Amniotic epithelial cell (primary cell): ENCODE measurements at regions not wholly inside any gene's neighbourhood (a gene's known extent, or its start where the extent isn't known, plus 50 kb on each side); places are given as distances from the start of the nearest gene placed in this dataset.
"Not testable (repeated sequence)": the region's sequence is repeated elsewhere in the genome, so short reads cannot be mapped to it uniquely, and the experiment has no call there.

ENCODE experiments used
- DNase-seq: peaks from one replicate; pipeline ENCODE4 v3.0.0-alpha.2; 2010; ENCODE audit warnings: low read depth

DNA sequence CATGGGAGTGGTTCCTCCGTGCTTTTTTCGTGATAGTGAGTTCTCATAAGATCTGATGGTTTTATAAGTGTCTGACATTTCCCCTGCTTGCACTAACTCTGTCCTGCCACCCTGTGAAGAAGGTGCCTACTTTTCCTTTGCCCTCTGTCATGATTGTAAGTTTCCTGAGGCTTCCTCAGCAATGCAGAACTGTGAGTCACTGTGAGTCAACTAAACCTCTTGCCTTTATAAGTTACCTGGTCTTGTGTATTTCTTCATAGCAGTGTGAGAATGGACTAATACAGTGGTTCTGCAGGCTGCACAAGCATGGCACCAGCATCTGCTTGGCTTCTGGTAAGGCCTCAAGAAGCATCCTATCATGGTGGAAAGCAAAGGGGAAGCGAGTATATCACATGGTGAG is 1144.6 kb downstream of the SORCS3 start:
- DNase-seq: no peak

DNA sequence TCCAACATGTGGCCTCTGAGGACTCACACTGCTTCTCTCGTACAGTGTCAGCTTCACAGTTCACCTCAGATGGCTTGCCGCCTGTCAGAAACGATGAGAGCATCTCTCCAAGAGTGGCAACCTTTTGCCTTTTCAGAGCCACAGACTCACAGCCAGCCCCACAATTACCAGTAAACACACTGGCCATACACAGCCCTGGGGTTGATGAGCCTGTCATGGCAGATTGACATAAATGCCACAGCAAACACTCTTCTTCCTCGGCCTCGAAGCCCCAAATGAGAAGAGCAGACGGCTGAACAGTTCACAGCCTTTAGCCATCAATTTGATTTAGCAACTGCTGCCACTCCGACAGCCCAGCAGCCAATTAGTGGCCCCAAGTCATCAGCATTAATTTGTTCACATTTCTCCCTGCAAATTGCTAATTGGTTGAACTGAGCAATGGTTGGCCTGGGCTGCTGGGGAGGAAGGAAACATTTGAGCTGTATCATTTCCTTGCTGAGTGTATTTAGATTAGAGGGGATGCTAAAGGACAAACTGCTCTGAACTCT is 1142.9 kb downstream of the SORCS3 start:
- no peak for DNase-seq

DNA sequence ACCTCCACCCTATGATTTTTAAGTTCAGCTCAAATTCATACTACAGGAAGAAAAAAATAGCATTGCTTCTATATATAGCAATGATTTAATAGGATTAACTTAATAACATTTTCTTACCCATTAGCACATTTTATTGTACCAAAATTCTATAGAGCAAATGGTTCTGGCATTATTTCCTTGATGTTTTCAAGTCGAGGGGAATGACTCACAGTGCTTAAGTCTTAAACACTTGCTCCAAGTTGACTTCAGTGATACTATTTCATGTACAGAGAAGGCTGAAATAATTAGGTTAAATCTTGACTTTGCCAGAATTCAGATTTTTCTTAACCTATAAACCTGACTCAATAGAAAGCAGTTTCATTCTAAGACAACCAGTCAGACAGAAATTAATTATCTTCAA is 1133.8 kb downstream of the SORCS3 start:
- DNase-seq: no peak

DNA sequence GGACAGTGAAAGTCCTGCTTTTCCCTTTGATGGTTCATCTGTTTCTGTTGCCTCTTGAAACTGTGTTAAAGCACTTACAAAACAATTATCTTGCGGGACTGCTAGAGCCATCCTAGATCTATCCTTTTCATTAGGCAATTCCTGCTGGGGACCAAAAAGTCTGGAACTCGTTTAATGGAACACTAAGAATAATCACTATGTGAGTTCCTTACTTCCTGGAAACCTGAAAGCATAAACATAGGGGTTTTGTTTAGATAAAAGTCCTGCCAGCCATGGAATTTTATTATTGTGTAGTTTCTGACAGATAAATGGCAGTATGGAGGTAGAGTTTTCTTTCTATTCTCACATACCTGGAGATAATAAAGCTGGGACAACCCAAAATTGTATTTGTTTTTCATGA is 1133.3 kb downstream of the SORCS3 start:
- DNase-seq: no peak

DNA sequence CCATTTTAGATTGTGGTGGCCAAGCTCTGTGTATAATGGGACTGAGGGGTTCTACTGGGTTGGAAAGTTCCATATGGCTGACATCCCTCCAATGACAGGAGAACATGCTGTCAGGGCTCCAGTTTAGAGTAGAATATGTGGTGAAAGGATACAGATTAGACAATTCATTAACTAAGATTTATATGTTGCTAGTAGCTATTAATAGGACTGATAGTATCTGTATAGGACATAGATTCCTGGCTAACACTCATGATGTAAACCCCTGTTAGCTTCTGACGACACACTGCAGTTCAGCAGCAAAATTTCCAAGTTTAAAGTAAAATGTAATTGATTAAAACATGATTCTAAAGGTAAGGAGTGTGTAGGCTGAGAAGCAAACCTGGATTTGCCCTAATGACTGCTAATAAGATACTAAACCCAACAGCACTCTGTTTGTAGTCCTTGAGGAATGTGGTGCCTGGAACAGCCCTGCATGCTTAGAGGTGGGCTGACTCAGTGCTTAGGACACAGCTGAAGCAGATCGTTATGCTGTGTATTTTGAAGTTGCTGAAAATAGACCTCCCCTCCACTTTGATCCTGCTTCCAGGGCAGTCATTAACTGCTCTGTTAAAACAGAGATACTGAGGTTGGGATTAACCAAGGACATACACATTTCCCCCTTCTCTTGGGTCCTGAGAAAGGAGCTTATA is 1129.6 kb downstream of the SORCS3 start:
- DNase-seq: peak; percentile 30

DNA sequence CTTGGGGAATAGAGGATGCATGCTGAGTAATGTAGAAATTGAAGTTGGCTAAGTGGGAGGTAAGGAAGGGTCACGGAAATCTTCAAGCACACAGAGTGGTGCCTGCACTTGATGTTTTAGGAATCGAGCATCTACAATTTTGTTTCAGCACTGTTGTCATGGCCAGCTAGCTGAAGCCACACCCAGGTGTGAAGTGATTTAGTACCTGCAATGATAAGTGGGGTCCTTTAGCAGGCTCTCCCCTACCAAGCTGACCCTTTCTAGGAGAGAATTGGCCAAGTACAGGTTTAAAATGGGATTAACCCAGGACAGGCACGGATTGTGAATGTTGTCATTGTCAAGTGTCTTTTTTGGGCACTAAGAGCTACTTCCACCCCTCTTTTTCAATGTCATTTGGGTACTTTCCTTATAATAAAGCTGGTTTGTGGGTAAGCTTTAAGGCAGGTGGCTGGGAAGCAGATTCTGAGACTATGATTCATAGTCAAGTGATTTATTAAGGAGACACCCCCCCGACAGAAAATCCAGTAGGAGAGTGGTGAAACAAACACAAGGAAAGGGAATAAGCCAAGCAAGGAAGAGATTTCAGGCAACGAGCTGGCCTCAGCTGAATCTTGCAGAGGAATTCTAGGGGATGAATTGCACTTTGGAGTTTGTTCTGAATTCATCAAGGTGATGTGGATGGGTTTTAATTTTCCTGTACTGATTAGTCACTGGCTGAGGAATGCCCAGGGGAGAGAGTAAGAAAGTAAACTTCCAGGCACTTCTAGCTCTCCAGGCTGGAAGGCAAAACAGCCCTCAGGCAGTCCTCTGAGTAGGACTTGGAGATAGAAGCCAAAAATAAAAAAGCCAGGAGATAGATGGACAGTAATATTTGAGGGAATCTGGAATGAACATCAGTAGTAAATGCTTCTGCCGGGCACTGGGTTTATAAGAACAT is 1128.4 kb downstream of the SORCS3 start:
- DNase-seq: peak; percentile 24

DNA sequence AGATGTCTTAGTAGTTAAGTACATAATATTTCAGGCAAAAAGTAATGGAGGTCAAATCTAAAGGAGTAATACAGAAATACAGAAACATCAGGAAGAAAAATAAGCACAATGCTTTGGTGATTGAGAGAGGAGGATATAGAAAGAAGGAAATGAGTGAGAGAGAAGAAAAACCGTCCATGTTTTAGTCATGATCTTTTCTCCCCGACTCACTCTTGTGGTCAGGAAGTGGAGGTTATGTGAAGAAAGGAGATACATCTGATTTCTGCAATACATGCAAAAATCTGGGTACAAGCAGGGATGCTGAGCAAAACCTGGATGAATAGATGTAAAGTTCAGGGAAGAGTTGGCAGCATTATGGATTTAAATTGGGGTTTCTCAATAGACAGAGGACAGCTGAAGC is 1122.5 kb downstream of the SORCS3 start:
- DNase-seq: no peak

DNA sequence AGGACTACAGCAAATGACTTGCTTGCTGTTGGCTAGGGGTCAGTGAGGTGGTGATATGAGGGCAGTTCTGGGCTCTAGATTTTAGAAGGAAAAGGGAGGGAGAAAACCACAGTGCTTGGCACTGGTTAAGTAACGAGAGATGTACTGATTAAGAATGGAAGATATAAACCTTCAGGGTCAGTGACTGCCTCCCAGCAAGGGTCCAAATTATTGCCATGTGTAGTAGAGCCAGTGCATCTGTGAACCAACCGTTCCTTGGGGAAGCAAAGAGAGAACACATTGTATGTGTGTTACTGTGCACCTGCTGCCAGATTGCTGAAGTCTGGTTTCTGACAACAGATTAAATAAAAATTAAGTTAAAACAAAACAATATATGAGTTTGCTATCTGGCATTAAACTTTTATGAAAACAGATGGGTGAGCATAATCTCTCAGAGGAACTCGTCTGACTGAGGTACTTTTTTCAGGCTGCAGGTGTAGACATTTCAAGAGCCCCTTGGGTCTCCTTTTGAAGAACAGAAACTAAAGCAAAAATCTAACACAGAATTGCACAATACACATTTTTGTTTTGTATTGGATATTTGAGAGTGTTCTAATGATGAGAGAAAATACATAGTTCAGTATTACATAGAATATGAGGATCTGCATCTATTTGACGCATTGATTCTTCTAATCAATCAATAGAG is 1120.6 kb downstream of the SORCS3 start:
- DNase-seq: no peak

DNA sequence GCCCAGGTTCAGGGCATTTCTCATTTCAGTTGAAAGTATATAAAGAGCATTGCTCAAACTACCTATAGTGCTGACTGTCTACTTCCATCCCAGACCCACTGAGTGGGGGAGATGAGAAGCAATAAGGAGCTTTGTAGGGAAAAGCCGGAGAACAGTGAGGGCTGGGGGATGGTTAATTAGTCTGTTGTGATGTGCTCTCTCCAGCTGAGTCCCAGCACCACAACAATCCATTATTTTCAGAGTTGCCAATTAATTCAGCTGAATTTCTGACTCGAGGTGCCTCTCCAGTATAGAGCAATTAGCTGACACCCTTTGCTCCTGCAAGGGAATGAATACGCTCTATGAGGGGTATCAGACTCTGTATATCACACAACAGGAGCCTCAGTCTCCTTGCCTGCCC is 1118.6 kb downstream of the SORCS3 start:
- no peak for DNase-seq

DNA sequence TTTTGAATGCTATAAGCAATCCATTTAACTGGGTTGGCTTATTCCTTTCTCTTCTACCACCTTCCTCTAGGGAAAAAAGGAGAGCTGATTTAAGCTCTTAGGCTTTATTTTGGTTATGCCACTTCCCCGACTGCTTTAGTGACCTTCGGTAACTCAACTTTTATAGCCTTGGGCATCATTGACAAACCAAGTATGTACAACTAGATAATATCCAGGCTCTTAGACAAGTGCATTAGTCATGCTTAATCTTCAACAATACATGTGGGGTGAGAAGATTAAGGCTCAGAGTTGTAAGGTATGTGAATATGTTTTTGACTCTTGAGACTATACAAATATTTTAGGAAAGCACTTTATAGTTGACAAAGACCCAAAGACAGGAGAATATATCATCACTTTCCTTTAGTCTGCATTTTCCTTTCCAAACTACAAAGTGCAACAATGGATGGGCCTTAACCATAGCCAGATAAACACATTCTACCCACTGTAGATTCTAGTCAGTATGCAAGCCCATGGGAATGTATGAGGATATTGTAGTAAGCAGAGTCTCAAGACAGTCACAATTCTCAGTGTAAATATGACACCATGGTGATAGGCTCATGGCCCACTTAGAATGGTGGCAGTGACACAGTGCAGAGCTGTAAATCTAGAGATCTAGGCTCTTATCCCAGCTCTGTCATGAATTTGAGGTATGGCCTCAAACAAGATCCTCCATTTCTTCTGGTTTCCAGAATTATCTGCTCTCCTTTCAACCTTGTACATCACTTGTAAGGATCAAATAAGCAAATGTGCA is 1117.3 kb downstream of the SORCS3 start:
- DNase-seq: no peak

DNA sequence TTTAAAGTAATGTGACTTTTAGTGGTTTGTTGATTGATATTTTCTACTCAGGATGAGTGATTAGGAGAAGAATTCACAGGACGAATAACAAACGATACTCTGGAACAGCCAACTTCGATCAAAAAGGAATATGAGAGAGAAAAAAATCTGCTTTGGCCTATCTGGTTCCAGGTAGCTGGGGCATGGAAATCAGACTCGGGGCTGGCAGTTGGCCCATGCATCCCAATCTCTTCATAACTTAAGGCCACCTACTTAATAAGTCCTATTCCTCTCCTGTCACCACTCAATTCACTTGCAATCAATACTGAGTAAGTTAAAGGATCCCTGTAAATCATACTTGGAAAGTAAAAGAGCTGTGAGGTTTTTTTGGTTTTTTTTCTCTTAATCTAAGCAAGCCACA is 1116.2 kb downstream of the SORCS3 start:
- no peak for DNase-seq

DNA sequence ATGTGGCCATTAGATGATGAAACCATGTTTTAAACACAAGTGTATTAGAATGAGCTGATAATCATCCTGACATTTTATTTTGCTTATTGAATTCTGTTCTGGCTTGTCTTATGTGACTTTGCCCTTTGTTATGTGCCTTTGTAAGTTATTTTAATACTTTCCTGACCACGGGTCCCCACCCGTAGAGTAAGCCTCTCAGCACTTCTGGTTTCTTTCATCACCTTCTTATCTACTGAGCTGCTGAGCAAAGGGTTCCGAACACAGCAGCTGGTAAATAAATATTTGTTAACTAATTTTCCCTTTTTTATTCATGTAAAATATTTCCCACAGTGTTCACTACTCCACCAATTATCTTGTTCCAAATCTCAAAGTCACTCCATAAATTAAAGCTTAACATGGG is 1115.3 kb downstream of the SORCS3 start:
- no peak for DNase-seq

DNA sequence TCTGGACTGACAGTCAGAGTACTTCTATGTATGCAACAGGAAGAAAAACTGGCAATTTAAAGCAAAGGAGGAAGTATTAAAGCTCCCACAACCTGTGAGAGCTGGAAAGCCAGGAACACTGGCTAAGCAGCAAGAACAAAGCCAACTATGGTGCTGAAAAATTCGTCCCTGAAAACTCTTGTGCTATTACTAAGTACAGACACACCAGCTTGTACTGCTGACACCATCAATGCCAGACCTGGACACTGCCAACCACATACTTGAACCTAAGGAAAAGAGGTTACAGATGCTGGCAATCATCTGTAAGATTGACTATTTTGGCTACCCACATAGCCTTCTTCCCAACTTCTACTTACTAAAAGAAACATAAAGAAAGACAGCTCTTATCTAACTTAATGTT is 1110.6 kb downstream of the SORCS3 start:
- no peak for DNase-seq

DNA sequence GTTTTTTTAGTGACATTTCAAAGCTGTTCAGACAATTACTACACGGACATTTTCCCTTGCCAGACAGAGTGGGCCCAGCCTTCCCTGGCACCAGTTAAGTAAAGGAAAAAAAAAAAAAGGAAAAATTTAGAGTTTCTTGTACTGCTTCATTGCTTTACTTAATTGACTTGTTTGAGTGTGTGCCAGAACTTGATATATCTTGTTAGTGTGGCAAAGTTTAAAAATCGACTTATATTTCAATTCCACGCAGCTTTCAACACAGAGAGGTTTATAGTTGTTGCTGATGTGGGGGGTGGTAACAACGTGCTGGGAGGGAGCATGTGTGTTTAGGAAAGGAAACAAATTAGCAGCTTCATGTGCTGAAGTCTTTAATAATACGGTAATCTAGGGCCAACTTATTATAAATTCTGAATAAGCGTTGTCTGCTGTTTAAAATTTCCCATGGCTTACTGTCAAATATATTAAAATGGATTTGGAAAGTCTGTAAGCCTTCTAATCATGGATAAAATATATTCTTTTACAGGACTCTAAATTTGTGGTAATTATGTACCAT is 1104.6 kb downstream of the SORCS3 start:
- DNase-seq: no peak

DNA sequence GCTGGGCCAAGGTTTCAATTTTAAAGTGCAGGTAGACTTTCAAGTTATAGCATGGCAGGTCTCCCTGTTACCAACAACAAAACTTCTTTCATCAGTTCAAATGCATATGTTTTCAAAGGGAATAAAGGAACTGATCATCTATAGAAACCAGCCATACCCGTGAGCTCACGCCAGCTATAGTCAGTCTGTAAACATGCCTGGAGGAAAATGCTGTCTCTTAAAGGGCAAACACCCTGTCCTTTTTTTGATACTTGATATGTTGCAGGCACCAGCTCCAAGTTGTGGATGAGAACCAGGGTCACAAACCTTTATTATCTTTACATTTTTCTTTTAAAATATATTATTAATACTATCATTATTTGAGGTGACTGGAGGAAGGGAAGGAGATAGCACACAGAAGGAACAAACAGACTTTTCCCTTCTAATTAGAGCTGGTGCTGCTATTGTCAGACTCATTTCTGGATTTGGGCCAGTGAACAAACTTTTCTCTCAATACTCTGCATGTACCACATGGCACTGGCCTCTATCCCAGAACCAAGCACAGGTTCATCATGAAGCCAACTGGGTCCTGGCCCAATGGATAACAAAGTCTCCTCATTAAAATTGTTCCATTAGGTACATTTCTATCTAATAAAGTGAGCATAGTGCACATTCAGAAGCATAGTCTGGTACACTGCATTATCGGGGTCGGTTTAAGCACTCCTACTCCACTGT is 1102.4 kb downstream of the SORCS3 start:
- no peak for DNase-seq

DNA sequence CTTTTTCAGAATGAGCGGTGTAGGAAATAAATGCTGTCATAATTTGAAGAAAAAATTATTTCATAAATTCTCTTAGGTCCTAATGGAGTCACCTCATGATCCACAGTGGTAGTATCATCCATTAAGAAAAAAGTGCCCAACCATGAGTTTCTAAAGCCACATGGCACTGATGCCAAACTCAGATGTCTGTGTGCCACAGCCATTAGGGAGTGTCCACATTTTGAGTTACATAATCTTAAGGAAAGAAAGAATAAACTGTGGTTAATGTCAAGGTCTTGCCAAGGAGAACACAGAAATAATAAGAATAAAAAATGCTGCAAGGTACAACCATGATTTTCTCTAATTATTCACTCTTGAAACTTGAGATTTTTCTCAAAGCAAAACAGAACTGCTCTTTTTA is 1101.8 kb downstream of the SORCS3 start:
- no peak for DNase-seq

DNA sequence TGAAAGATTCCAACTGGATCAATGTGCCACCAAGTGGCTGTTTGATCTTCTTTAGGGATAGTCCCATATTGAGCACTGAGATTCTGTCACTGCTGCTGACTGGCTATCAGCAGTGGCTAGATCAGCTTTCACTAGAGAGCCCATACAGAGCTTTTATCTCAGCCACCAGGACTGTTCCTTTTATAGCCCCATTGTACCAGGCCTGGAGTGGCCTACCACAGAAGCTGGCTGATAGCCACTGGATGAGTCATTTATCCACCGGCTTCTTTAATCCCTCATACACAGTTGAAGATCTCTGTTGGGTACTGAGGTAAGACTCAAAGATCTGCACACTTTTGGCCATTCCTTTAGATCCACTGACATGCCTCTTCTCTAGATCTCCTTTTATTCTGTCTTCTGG is 1101.1 kb downstream of the SORCS3 start:
- DNase-seq: peak; percentile 7

DNA sequence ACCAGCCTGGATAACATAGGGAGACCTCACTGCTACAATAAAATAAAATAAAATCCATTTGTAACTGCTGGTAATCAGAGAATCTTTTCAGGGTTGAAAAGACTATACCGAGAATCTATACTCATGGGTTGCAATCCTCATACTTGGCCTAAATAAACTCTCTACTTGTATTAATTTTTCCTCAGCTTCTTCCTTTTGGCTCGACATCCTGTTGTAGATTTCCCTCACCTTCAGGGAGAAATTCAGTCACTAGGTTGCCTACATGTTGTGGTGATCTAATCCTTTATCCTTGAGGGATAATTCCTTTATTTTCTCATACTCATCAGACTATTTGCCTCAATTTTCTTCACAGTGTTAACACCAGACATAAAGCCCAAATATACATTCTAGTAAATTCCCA is 1093.4 kb downstream of the SORCS3 start:
- DNase-seq: no peak

DNA sequence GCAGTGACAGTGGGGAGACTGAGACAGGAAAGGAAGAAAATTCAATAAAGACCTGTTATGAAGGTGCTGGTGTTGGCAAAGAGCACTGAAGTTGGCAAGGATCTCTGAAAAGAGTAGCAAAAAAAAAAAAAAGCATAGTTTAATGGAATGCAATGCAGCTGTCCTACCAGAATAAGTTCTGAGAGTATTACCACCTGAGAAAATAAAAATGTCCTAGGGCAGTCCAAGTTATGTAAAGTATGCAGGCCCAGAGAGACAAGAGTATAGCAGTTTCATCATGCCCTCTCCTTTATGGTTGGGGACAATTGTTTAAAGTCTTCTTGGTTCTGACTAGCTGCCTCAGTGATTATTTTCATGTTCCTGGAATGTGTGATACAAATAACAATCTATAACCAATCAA is 1092.8 kb downstream of the SORCS3 start:
- DNase-seq: no peak

DNA sequence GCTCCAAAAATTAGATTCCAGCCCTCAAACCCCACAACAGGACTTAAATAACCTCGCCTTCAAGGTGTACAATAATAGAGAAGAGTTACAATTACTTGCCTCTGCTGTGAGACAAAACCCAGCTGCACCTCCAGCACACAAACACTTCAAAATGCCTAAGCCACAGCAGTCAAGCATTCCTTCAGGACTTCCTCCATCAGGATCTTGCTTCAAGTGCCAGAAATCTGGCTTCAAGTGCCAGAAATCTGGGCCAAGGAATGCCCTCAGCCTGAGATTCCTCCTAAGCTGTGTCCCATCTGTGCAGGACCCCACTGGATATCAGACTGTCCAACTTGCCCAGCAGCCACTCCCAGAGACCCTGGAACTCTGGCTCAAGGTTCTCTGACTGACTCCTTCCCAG is 1088.3 kb downstream of the SORCS3 start:
- no peak for DNase-seq

DNA sequence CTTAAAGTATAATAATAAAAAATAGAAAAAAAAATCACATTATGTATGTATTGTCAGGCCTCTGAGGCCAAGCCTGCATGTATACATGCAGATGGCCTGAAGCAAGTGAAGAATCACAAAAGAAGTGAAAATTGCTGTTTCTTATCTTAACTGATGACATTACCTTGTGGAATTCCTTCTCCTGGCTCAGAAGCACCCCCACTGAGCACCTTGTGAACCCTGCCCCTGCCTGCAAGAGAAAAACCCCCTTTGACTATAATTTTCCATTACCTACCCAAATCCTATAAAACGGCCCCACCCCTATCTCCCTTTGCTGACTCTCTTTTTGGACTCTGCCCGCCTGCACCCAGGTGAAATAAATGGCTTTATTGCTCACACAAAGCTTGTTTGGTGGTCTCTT is 1086.5 kb downstream of the SORCS3 start:
- DNase-seq: not testable (repeated sequence)
